ENCODE measurements at regions not wholly inside any gene's neighbourhood (a gene's known extent, or its start where the extent isn't known, plus 50 kb on each side); places are given as distances from the start of the nearest gene placed in this dataset.

DNA sequence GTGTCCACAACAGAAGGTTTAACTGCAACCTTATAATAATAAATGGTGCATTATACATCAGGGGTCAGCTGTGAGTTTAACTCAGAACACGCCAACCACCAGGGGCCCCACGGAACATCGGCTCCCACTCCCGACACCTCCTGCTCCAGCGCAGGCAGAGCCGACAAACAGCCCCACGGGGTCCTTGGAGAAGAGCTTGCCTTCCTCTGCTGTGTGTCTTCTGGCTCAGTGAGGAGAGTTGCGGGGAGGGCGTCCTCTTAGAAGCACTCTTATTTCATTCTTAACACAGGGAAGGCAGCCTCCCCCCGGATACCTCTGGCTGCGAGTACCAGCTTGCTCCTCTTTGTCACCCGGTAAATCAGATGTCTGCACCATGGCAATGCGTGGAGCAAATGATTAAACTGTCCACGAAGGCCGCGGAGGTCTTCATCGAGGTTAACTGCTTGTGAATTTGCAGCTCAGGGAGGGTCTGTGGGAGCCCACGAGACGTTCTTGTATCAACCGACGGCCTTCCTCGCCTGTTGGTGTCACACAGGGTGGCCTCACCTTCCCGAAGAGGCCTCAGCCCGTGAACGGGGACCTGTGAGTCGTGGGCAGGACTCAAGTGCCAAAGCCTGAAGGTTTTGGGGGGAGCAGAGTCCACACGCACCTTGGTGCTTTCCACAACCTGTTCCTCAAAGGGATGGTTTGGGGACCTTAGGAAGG, 464.0 kb downstream of the BRD1 start:
- TF ChIP-seq, protein P1, sequence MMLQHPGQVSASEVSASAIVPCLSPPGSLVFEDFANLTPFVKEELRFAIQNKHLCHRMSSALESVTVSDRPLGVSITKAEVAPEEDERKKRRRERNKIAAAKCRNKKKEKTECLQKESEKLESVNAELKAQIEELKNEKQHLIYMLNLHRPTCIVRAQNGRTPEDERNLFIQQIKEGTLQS (IDR thresholded peaks at IDR 0.05): no peak
- TF ChIP-seq, protein P2, sequence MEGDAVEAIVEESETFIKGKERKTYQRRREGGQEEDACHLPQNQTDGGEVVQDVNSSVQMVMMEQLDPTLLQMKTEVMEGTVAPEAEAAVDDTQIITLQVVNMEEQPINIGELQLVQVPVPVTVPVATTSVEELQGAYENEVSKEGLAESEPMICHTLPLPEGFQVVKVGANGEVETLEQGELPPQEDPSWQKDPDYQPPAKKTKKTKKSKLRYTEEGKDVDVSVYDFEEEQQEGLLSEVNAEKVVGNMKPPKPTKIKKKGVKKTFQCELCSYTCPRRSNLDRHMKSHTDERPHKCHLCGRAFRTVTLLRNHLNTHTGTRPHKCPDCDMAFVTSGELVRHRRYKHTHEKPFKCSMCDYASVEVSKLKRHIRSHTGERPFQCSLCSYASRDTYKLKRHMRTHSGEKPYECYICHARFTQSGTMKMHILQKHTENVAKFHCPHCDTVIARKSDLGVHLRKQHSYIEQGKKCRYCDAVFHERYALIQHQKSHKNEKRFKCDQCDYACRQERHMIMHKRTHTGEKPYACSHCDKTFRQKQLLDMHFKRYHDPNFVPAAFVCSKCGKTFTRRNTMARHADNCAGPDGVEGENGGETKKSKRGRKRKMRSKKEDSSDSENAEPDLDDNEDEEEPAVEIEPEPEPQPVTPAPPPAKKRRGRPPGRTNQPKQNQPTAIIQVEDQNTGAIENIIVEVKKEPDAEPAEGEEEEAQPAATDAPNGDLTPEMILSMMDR (IDR thresholded peaks at IDR 0.05 in 2 of 3, conservative IDR thresholded peaks at IDR 0.05 in 1 of 3; ENCODE audit: borderline replicate concordance in 1 of 3, insufficient read depth in 1 of 3, low read depth in 2 of 3, low read length in 2 of 3): no peak
- TF ChIP-seq POLR2AphosphoS5 (IDR thresholded peaks at IDR 0.05; ENCODE audit: low read depth, low read length) (no peak), EZH2phosphoT487 (IDR thresholded peaks at IDR 0.05; ENCODE audit: borderline replicate concordance) (no peak), POLR2A (IDR thresholded peaks at IDR 0.05; ENCODE audit: borderline replicate concordance, extremely low read depth, insufficient read depth, insufficient read length) (no peak), CEBPB (IDR thresholded peaks at IDR 0.05; ENCODE audit: low read depth) (no peak), SRF (IDR thresholded peaks at IDR 0.05; ENCODE audit: low read depth) (no peak), EZH2 (IDR thresholded peaks at IDR 0.05) (no peak), JUND (IDR thresholded peaks at IDR 0.05) (no peak), ZFX (IDR thresholded peaks at IDR 0.05) (no peak), ELF1 (IDR thresholded peaks at IDR 0.05; ENCODE audit: borderline replicate concordance, low read depth) (no peak), YY1 (IDR thresholded peaks at IDR 0.05; ENCODE audit: extremely low read depth, insufficient replicate concordance, low read depth, low read length) (no peak)
- TF ChIP-seq, protein P3, sequence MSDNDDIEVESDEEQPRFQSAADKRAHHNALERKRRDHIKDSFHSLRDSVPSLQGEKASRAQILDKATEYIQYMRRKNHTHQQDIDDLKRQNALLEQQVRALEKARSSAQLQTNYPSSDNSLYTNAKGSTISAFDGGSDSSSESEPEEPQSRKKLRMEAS (IDR thresholded peaks at IDR 0.05): no peak
- TF ChIP-seq, protein P4, sequence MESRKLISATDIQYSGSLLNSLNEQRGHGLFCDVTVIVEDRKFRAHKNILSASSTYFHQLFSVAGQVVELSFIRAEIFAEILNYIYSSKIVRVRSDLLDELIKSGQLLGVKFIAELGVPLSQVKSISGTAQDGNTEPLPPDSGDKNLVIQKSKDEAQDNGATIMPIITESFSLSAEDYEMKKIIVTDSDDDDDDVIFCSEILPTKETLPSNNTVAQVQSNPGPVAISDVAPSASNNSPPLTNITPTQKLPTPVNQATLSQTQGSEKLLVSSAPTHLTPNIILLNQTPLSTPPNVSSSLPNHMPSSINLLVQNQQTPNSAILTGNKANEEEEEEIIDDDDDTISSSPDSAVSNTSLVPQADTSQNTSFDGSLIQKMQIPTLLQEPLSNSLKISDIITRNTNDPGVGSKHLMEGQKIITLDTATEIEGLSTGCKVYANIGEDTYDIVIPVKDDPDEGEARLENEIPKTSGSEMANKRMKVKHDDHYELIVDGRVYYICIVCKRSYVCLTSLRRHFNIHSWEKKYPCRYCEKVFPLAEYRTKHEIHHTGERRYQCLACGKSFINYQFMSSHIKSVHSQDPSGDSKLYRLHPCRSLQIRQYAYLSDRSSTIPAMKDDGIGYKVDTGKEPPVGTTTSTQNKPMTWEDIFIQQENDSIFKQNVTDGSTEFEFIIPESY (IDR thresholded peaks at IDR 0.05; ENCODE audit: extremely low read depth, insufficient replicate concordance, low read length): no peak
